ENCODE measurements at regions not wholly inside any gene's neighbourhood (a gene's known extent, or its start where the extent isn't known, plus 50 kb on each side); places are given as distances from the start of the nearest gene placed in this dataset.

GRCh38 chr11:109554951-109555350 lies 133.0 kb downstream of the C11orf87 start:
- TF ChIP-seq POLR2A (IDR thresholded peaks at IDR 0.05) (no peak), CTCF (IDR thresholded peaks at IDR 0.05 in 8 of 11, conservative IDR thresholded peaks at IDR 0.05 in 3 of 11) (no peak), POLR2AphosphoS5 (IDR thresholded peaks at IDR 0.05) (no peak)

Data from spleen (tissue), 7 donors.